OCI-LY7 (cell line): ENCODE measurements at regions not wholly inside any gene's neighbourhood (a gene's known extent, or its start where the extent isn't known, plus 50 kb on each side); places are given as distances from the start of the nearest gene placed in this dataset.

Experiments
- BruUV-seq: library from RNA; stranded (reverse); fragments of 400-500 nt; replicated peaks from 2 replicates; lab custom pipeline; 2021; lab: Mats Ljungman, UMichigan
- CTCF ChIA-PET: fragments of 300-600 bp; sonication (Branson Sonifier 250); formaldehyde crosslinking; loops from one replicate; lab custom pipeline; 2022; ENCODE audit warnings: antibody characterized with exemption; ENCODE audit not compliant: unreplicated experiment; lab: Charles Lee
- POLR2A ChIA-PET: fragments of 300-600 bp; sonication (Branson Sonifier 250); formaldehyde crosslinking; loops from one replicate; lab custom pipeline; 2022; ENCODE audit warnings: antibody characterized with exemption; lab: Charles Lee
- DNase-seq: peaks from one replicate; pipeline ENCODE4 v3.0.0-alpha.2; 2015; ENCODE audit warnings: low spot score
- H2AFZ ChIP-seq: fragments of 200-600 bp; sonication (generic), shearing (Covaris generic); 2 replicates; pipeline ENCODE4 v1.6.1; 2014; ENCODE audit warnings: mild to moderate bottlenecking, antibody characterized with exemption, low read length, moderate library complexity
- H3K27ac ChIP-seq: fragments of 200-600 bp; sonication (generic); 2 replicates; pipeline ENCODE4 v1.5.1; 2014; ENCODE audit warnings: mixed run types, low read depth, mild to moderate bottlenecking, moderate library complexity, low read length, inconsistent platforms; ENCODE audit not compliant: poor library complexity, severe bottlenecking
- H3K36me3 ChIP-seq: fragments of 200-600 bp; sonication (generic); 2 replicates; pipeline ENCODE4 v1.6.1; 2014; ENCODE audit warnings: mild to moderate bottlenecking, antibody characterized with exemption, low read length, moderate library complexity, mixed read lengths; ENCODE audit not compliant: insufficient read depth
- H3K4me1 ChIP-seq: fragments of 200-600 bp; sonication (generic); 2 replicates; pipeline ENCODE4 v1.5.1; 2014; ENCODE audit warnings: mild to moderate bottlenecking, low read length; ENCODE audit not compliant: insufficient read depth, poor library complexity, severe bottlenecking
- H3K4me2 ChIP-seq: fragments of 200-600 bp; sonication (generic); 2 replicates; pipeline ENCODE4 v1.6.1; 2014; ENCODE audit warnings: mild to moderate bottlenecking, low read length
- H3K4me3 ChIP-seq: fragments of 200-600 bp; sonication (generic); 2 replicates; pipeline ENCODE4 v1.5.1; 2014; ENCODE audit warnings: mild to moderate bottlenecking, low read depth, low read length; ENCODE audit not compliant: poor library complexity, severe bottlenecking
- H3K79me2 ChIP-seq: fragments of 200-600 bp; sonication (generic); 2 replicates; pipeline ENCODE4 v1.6.1; 2016; ENCODE audit warnings: low read depth, mild to moderate bottlenecking, low read length, moderate library complexity, mixed read lengths; ENCODE audit not compliant: insufficient read depth
- H3K9me2 ChIP-seq: fragments of 200-600 bp; sonication (generic); 2 replicates; pipeline ENCODE4 v1.6.1; 2016; ENCODE audit warnings: mild to moderate bottlenecking, low read length, mixed read lengths; ENCODE audit not compliant: insufficient read depth
- H3K9me3 ChIP-seq: fragments of 200-600 bp; sonication (generic); 2 replicates; pipeline ENCODE4 v1.6.1; 2014; ENCODE audit warnings: mild to moderate bottlenecking, mixed run types, low read length, mixed read lengths
- H4K20me1 ChIP-seq: fragments of 200-600 bp; sonication (generic); 2 replicates; pipeline ENCODE4 v1.6.1; 2014; ENCODE audit warnings: mild to moderate bottlenecking, antibody characterized with exemption, low read length, moderate library complexity, mixed read lengths; ENCODE audit not compliant: insufficient read depth
- CTCF ChIP-seq: fragments of 200-600 bp; sonication (generic); conservative IDR thresholded peaks from 2 replicates; pipeline ENCODE4 v1.5.1; 2014; ENCODE audit warnings: mild to moderate bottlenecking, antibody characterized with exemption, low read length, moderate library complexity, mixed read lengths
- EZH2phosphoT487 ChIP-seq: fragments of 200-600 bp; sonication (generic); IDR thresholded peaks from 2 replicates; pipeline ENCODE4 v1.6.1; 2018; ENCODE audit warnings: low read depth, borderline replicate concordance, mild to moderate bottlenecking, mixed run types, antibody characterized with exemption, low read length, moderate library complexity, mixed read lengths
- intact Hi-C: fragments of 100-400 bp; cut with micrococcal nuclease; formaldehyde crosslinking; loops from one replicate; pipeline ENCODE4 v1.10.0; 2022; ENCODE audit not compliant: unreplicated experiment

- TF ChIP-seq CTCF (no peak), EZH2phosphoT487 (no peak)
- H3K4me3 ChIP-seq, result no peak overlapping the region
- POLR2A ChIA-PET, result interaction anchor here (0.7 to 0.9 kb wide), 2 partner anchors 10 to 677 kb away, joined by 3 read pairs; no protein-coding TSS in a partner anchor
- no peaks in the 10 kb centered on the region for H3K9me3 ChIP-seq
- H3K79me2 ChIP-seq, result no peaks in the 10 kb centered on the region
- H3K4me1 ChIP-seq, result no peaks in the 10 kb centered on the region
- DNase-seq, result no peak
- H3K4me2 ChIP-seq, result no peak overlapping the region
- no peaks in the 10 kb centered on the region for H4K20me1 ChIP-seq
- intact Hi-C loops, result no loop called here
- no peaks in the 10 kb centered on the region for H3K36me3 ChIP-seq
- H2AFZ ChIP-seq, result no peak overlapping the region
- H3K27ac ChIP-seq, result no peak overlapping the region
- BruUV-seq, result no TSS peak
- no peaks in the 10 kb centered on the region for H3K9me2 ChIP-seq
- CTCF ChIA-PET, result no interaction called here
Observed at GRCh38 chr1:204752688-204753040, 67.1 kb upstream of the LRRN2 start.

- no peaks in the 10 kb centered on the region for H4K20me1 ChIP-seq
- ChIA-PET CTCF (no interaction called here), POLR2A (no interaction called here)
- H3K4me2 ChIP-seq, result no peak overlapping the region
- intact Hi-C loops, result no loop called here
- H3K4me3 ChIP-seq, result no peak overlapping the region
- BruUV-seq, result no TSS peak
- no peak overlapping the region for H2AFZ ChIP-seq
- DNase-seq, result no peak
- TF ChIP-seq CTCF (no peak), EZH2phosphoT487 (no peak)
- no peaks in the 10 kb centered on the region for H3K36me3 ChIP-seq
- no peak overlapping the region for H3K27ac ChIP-seq
- no peaks in the 10 kb centered on the region for H3K9me2 ChIP-seq
- H3K4me1 ChIP-seq, result no peaks in the 10 kb centered on the region
- no peaks in the 10 kb centered on the region for H3K79me2 ChIP-seq
- H3K9me3 ChIP-seq, result no peaks in the 10 kb centered on the region
Observed at GRCh38 chr1:204754821-204755220, 69.3 kb upstream of the LRRN2 start.

- TF ChIP-seq EZH2phosphoT487 (no peak), CTCF (no peak)
- H3K36me3 ChIP-seq, result no peaks in the 10 kb centered on the region
- H4K20me1 ChIP-seq, result no peaks in the 10 kb centered on the region
- BruUV-seq, result no TSS peak
- no peak for DNase-seq
- POLR2A ChIA-PET, result no interaction called here
- H3K4me2 ChIP-seq, result no peak overlapping the region
- H3K9me2 ChIP-seq, result no peaks in the 10 kb centered on the region
- no peaks in the 10 kb centered on the region for H3K79me2 ChIP-seq
- CTCF ChIA-PET, result no interaction called here
- no peak overlapping the region for H2AFZ ChIP-seq
- no peak overlapping the region for H3K4me3 ChIP-seq
- intact Hi-C loops, result no loop called here
- no peak overlapping the region for H3K27ac ChIP-seq
- no peaks in the 10 kb centered on the region for H3K9me3 ChIP-seq
- no peaks in the 10 kb centered on the region for H3K4me1 ChIP-seq
Observed at GRCh38 chr1:204756349-204756748, 70.8 kb upstream of the LRRN2 start.
